H1 (cell line): ENCODE measurements at regions not wholly inside any gene's neighbourhood (a gene's known extent, or its start where the extent isn't known, plus 50 kb on each side); places are given as distances from the start of the nearest gene placed in this dataset.

Experiments used
- CTCF ChIA-PET: fragments of 300-600 bp; sonication (Branson Sonifier 250); formaldehyde crosslinking; loops from one replicate; lab custom pipeline; 2021; ENCODE audit not compliant: partially characterized antibody; lab: Charles Lee
- POLR2A ChIA-PET: fragments of 300-600 bp; sonication (Branson Sonifier 250); formaldehyde crosslinking; loops from one replicate; lab custom pipeline; 2021; ENCODE audit warnings: inconsistent platforms; ENCODE audit not compliant: partially characterized antibody; lab: Charles Lee
- DNase-seq, 2 experiments: peaks; one replicate each; pipeline versions ENCODE4 v3.0.0 to v3.0.0-alpha.2; 2010 to 2022; ENCODE audit warnings: low spot score in 2 of 2, low read depth in 1 of 2, mixed read lengths in 1 of 2
- FAIRE-seq: peaks from 2 replicates; lab custom pipeline; 2011; peaks lifted over from hg19 to GRCh38; lab: Jason Lieb, UNC
- H2AFZ ChIP-seq: 2 replicates; pipeline ENCODE4 v1.8.1; 2012; ENCODE audit warnings: low read length, inconsistent platforms
- H2AK5ac ChIP-seq: 2 replicates; pipeline ENCODE4 v1.6.1; 2013; ENCODE audit warnings: low read depth, low read length
- H2BK120ac ChIP-seq: replicated peaks from 2 replicates; pipeline ENCODE3; 2013; ENCODE audit warnings: low read depth, low read length, inconsistent platforms
- H2BK12ac ChIP-seq: 2 replicates; pipeline ENCODE4 v1.6.1; 2013; ENCODE audit warnings: low read depth, low read length
- H2BK15ac ChIP-seq: 2 replicates; pipeline ENCODE4 v1.6.1; 2013; ENCODE audit warnings: low read length
- H2BK20ac ChIP-seq: 2 replicates; pipeline ENCODE4 v1.6.1; 2013; ENCODE audit warnings: low read length
- H2BK5ac ChIP-seq: 2 replicates; pipeline ENCODE4 v1.6.1; 2013; ENCODE audit warnings: low read depth, low read length
- H3K14ac ChIP-seq: 2 replicates; pipeline ENCODE4 v1.6.1; 2013; ENCODE audit warnings: inconsistent platforms; ENCODE audit not compliant: insufficient read length
- H3K18ac ChIP-seq: 2 replicates; pipeline ENCODE4 v1.6.1; 2013; ENCODE audit warnings: low read length; ENCODE audit errors: extremely low read depth
- H3K23ac ChIP-seq: 2 replicates; pipeline ENCODE4 v1.6.1; 2013; ENCODE audit warnings: inconsistent platforms; ENCODE audit not compliant: insufficient read length
- H3K23me2 ChIP-seq: 2 replicates; pipeline ENCODE4 v1.6.1; 2013; ENCODE audit warnings: low read depth, low read length
- H3K27ac ChIP-seq: 2 replicates; pipeline ENCODE4 v1.6.1; 2011; ENCODE audit warnings: low read depth, low read length, inconsistent platforms
- H3K27me3 ChIP-seq, 4 experiments: replicated peaks in 1 of 4; 1 replicate in 1 of 4; 2 replicates in 3 of 4; pipeline versions ENCODE4 v1.6.1 to v1.8.1; 2011 to 2013; ENCODE audit warnings: low read length in 3 of 4, mild to moderate bottlenecking in 3 of 4, inconsistent platforms in 2 of 4, mixed read lengths in 2 of 4, moderate library complexity in 1 of 4; ENCODE audit not compliant: control insufficient read depth in 3 of 4, insufficient read depth in 3 of 4; ENCODE audit errors: extremely low read depth in 1 of 4
- H3K36me3 ChIP-seq, 4 experiments: 2 replicates each; pipeline versions ENCODE4 v1.6.1 to v1.8.1; 2011 to 2013; ENCODE audit warnings: mild to moderate bottlenecking in 4 of 4, low read length in 3 of 4, moderate library complexity in 2 of 4, control low read depth in 1 of 4, inconsistent platforms in 1 of 4; ENCODE audit not compliant: insufficient read depth in 4 of 4, control insufficient read depth in 2 of 4
- H3K4ac ChIP-seq: replicated peaks from 2 replicates; pipeline ENCODE3; 2013; ENCODE audit warnings: low read length, low read depth, mixed read lengths, inconsistent platforms; ENCODE audit not compliant: insufficient read length
- H3K4me1 ChIP-seq, 4 experiments: replicated peaks in 1 of 4; 1 replicate in 1 of 4; 2 replicates in 3 of 4; pipeline versions ENCODE4 v1.6.1 to v1.8.1; 2011 to 2013; ENCODE audit warnings: low read length in 3 of 4, inconsistent platforms in 2 of 4, mixed read lengths in 1 of 4; ENCODE audit not compliant: insufficient read depth in 4 of 4, control insufficient read depth in 3 of 4
- H3K4me2 ChIP-seq, 2 experiments: 2 replicates each; pipeline versions ENCODE4 v1.6.1 to v1.8.1; 2011 to 2013; ENCODE audit warnings: low read depth in 2 of 2, low read length in 2 of 2, control low read depth in 1 of 2, inconsistent platforms in 1 of 2, mild to moderate bottlenecking in 1 of 2; ENCODE audit not compliant: insufficient read depth in 1 of 2
- H3K4me3 ChIP-seq, 4 experiments: fragments of 200-600, 300-600 bp in 1 of 4; sonication (generic), shearing (Covaris generic), sonication (Bioruptor Twin) in 1 of 4; 2 replicates each; pipeline versions ENCODE4 v1.5.1 to v1.8.1; 2011 to 2016; ENCODE audit warnings: low read length in 4 of 4, low read depth in 3 of 4, control low read depth in 2 of 4, inconsistent platforms in 2 of 4, mild to moderate bottlenecking in 2 of 4, mixed read lengths in 1 of 4, moderate library complexity in 1 of 4; ENCODE audit not compliant: insufficient read depth in 2 of 4; ENCODE audit errors: extremely low read depth in 1 of 4
- H3K56ac ChIP-seq: replicated peaks from 2 replicates; pipeline ENCODE3; 2013; ENCODE audit warnings: low read depth, mild to moderate bottlenecking, mixed read lengths, low read length, inconsistent platforms; ENCODE audit not compliant: insufficient read length
- H3K79me1 ChIP-seq: 2 replicates; pipeline ENCODE4 v1.6.1; 2013; ENCODE audit warnings: low read depth, low read length, control low read depth
- H3K79me2 ChIP-seq, 2 experiments: 2 replicates each; pipeline versions ENCODE4 v1.6.1 to v1.8.1; 2012 to 2013; ENCODE audit warnings: low read length in 2 of 2, mild to moderate bottlenecking in 2 of 2, inconsistent platforms in 1 of 2; ENCODE audit not compliant: insufficient read depth in 2 of 2, control insufficient read depth in 1 of 2
- H3K9ac ChIP-seq, 4 experiments: replicated peaks in 1 of 4; 1 replicate in 1 of 4; 2 replicates in 3 of 4; pipeline versions ENCODE4 v1.6.1 to v1.8.1; 2011 to 2013; ENCODE audit warnings: low read depth in 3 of 4, low read length in 3 of 4, control low read depth in 2 of 4, mild to moderate bottlenecking in 2 of 4, moderate library complexity in 2 of 4, inconsistent platforms in 1 of 4; ENCODE audit errors: extremely low read depth in 1 of 4
- H3K9me3 ChIP-seq, 2 experiments: 2 replicates each; pipeline versions ENCODE4 v1.6.1 to v1.8.1; 2012 to 2013; ENCODE audit warnings: mild to moderate bottlenecking in 2 of 2, moderate library complexity in 2 of 2, control low read depth in 1 of 2, inconsistent platforms in 1 of 2, low read depth in 1 of 2, low read length in 1 of 2, mixed read lengths in 1 of 2; ENCODE audit not compliant: insufficient read depth in 2 of 2
- H4K20me1 ChIP-seq, 2 experiments: replicated peaks in 1 of 2; 2 replicates each; pipeline versions ENCODE3 to v1.8.1; 2011 to 2013; ENCODE audit warnings: inconsistent platforms in 2 of 2, low read length in 2 of 2, mild to moderate bottlenecking in 1 of 2; ENCODE audit not compliant: insufficient read depth in 2 of 2, control insufficient read depth in 1 of 2
- H4K5ac ChIP-seq: 2 replicates; pipeline ENCODE4 v1.6.1; 2013; ENCODE audit warnings: low read length, low read depth, mixed read lengths, inconsistent platforms; ENCODE audit not compliant: insufficient read length
- H4K8ac ChIP-seq: 2 replicates; pipeline ENCODE4 v1.8.0; 2013; ENCODE audit warnings: mild to moderate bottlenecking, moderate library complexity, low read length, inconsistent platforms; ENCODE audit not compliant: insufficient read depth; ENCODE audit errors: extremely low read depth
- H4K91ac ChIP-seq: replicated peaks from 2 replicates; pipeline ENCODE3; 2013; ENCODE audit warnings: low read length, mixed read lengths, inconsistent platforms; ENCODE audit not compliant: insufficient read length
- GABPA ChIP-seq: IDR thresholded peaks from 2 replicates; pipeline ENCODE4 v1.6.1; 2011; ENCODE audit warnings: mild to moderate bottlenecking, low read length, moderate library complexity, borderline replicate concordance; ENCODE audit not compliant: insufficient read depth
- WGBS, 2 experiments: shearing (Covaris generic) in 1 of 2; methylation state at CpG; one replicate each; pipeline versions ENCODE4 v1.1.6 to v1.1.7; 2013 to 2015; ENCODE audit warnings: low lambda C conversion rate in 2 of 2, mixed read lengths in 2 of 2, inconsistent platforms in 1 of 2, low coverage in 1 of 2, missing lambda C conversion rate in 1 of 2; ENCODE audit not compliant: insufficient replicate concordance in 2 of 2, insufficient coverage in 1 of 2, insufficient read length in 1 of 2; ENCODE audit errors: extremely low coverage in 1 of 2, missing lambda C conversion rate in 1 of 2; 5-methylcytosine and 5-hydroxymethylcytosine counted together

DNA sequence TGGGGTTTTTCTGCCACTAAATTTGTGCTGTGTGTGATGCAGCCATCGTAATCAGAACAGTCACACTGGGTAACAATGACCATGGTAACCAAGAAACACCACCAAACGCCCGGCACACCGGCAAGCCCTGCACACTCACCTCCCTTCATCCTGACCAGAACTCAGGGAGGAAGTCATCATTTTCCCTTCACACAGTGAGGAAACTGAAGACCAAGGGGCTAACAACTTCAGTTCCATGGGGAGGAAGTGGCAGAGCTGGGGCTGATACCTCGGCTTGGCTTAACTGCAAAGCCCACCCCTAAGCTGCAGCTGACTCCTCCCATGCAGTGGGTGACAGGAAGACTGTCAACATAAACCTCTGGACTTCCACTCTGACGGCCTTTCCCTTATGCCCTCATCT is 69.3 kb upstream of the BCAR3 start:
- no peak overlapping the region for H2BK15ac ChIP-seq
- no peak for DNase-seq
- no peaks in the 10 kb centered on the region; the same call in 1 of the 2 replicates for H3K23me2 ChIP-seq
- H3K79me2 ChIP-seq, result no peaks in the 10 kb centered on the region
- H2AK5ac ChIP-seq, result no peak overlapping the region
- H3K9me3 ChIP-seq, result peaks cover 3 to 5% of the 10 kb centered on the region in 2 experiments; a peak in 2 of 4 replicates
- H4K91ac ChIP-seq, result no peak overlapping the region
- H3K4me1 ChIP-seq, result no peaks in the 10 kb centered on the region
- H3K79me1 ChIP-seq, result no peaks in the 10 kb centered on the region
- no peak overlapping the region for H2BK12ac ChIP-seq
- POLR2A ChIA-PET, result no interaction called here
- no peaks in the 10 kb centered on the region; a peak in 1 of 7 replicates for H3K27me3 ChIP-seq
- CTCF ChIA-PET, result interaction anchor here (0.8 to 4.4 kb wide), 23 partner anchors 8 to 227 kb away, joined by 3 to 28 read pairs (median 4); no protein-coding TSS in a partner anchor
- H3K4me3 ChIP-seq, result no peak overlapping the region
- no peak overlapping the region for H3K9ac ChIP-seq
- no peak overlapping the region for H2BK5ac ChIP-seq
- H4K5ac ChIP-seq, result no peak overlapping the region
- no peak for FAIRE-seq
- WGBS, 2 experiments, result 86% methylated on average over 6 of the region's 6 CpGs; no CpG with 5 or more reads in 1 of the 2 experiments
- no peak overlapping the region for H3K14ac ChIP-seq
- H2BK20ac ChIP-seq, result no peak overlapping the region
- no peak overlapping the region for H3K18ac ChIP-seq
- H3K23ac ChIP-seq, result no peak overlapping the region
- H4K20me1 ChIP-seq, result no peaks in the 10 kb centered on the region
- H3K36me3 ChIP-seq, result no peaks in the 10 kb centered on the region; a peak in 1 of 8 replicates
- H2BK120ac ChIP-seq, result no peak overlapping the region
- H2AFZ ChIP-seq, result no peak overlapping the region
- no peak overlapping the region for H3K4ac ChIP-seq
- H4K8ac ChIP-seq, result no peak overlapping the region
- no peak overlapping the region for H3K27ac ChIP-seq
- no peak overlapping the region for H3K4me2 ChIP-seq
- no peak overlapping the region for H3K56ac ChIP-seq
- no peak for TF ChIP-seq GABPA
